AG04450 (cell line): ENCODE measurements at regions not wholly inside any gene's neighbourhood (a gene's known extent, or its start where the extent isn't known, plus 50 kb on each side); places are given as distances from the start of the nearest gene placed in this dataset.

Experiments
- CTCF ChIA-PET: fragments of 300-600, 350-600 bp; formaldehyde crosslinking; extraction: SDS; loops from one replicate; lab custom pipeline; 2022; ENCODE audit warnings: antibody characterized with exemption, inconsistent platforms; lab: Charles Lee
- POLR2A ChIA-PET: fragments of 350-600 bp; formaldehyde crosslinking; extraction: SDS; loops from one replicate; lab custom pipeline; 2021; ENCODE audit warnings: antibody characterized with exemption, inconsistent platforms; lab: Yijun Ruan, JAX
- DNase-seq: peaks from one replicate; pipeline ENCODE4 v3.0.0-alpha.2; 2011; ENCODE audit warnings: low read depth, low spot score
- H3K27ac ChIP-seq: one replicate; pipeline ENCODE4 v1.5.1; 2012; ENCODE audit warnings: low read depth, low read length, control low read depth
- H3K27me3 ChIP-seq: one replicate; pipeline ENCODE4 v1.6.0; 2012; ENCODE audit warnings: low read length; ENCODE audit not compliant: control insufficient read depth, insufficient read depth
- H3K4me3 ChIP-seq: 2 replicates; pipeline ENCODE4 v1.5.1; 2011; ENCODE audit warnings: mild to moderate bottlenecking, low read depth, low read length, control low read depth
- H3K9me3 ChIP-seq: 2 replicates; pipeline ENCODE4 v1.5.1; 2012; ENCODE audit warnings: low read length; ENCODE audit not compliant: control insufficient read depth, insufficient read depth
- TF ChIP-seq, protein P1 (sequence below): IDR thresholded peaks from 2 replicates; pipeline ENCODE4 v1.5.1; 2011; ENCODE audit warnings: low read depth, low read length, control low read depth, inconsistent platforms

GRCh38 chr2:54370405-54371104 is 85.6 kb upstream of the SPTBN1 start:
- TF ChIP-seq, protein P1, sequence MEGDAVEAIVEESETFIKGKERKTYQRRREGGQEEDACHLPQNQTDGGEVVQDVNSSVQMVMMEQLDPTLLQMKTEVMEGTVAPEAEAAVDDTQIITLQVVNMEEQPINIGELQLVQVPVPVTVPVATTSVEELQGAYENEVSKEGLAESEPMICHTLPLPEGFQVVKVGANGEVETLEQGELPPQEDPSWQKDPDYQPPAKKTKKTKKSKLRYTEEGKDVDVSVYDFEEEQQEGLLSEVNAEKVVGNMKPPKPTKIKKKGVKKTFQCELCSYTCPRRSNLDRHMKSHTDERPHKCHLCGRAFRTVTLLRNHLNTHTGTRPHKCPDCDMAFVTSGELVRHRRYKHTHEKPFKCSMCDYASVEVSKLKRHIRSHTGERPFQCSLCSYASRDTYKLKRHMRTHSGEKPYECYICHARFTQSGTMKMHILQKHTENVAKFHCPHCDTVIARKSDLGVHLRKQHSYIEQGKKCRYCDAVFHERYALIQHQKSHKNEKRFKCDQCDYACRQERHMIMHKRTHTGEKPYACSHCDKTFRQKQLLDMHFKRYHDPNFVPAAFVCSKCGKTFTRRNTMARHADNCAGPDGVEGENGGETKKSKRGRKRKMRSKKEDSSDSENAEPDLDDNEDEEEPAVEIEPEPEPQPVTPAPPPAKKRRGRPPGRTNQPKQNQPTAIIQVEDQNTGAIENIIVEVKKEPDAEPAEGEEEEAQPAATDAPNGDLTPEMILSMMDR, result no peak
- POLR2A ChIA-PET, result no interaction called here
- Histone ChIP-seq H3K27ac (no peak overlapping the region), H3K27me3 (peaks cover 3% of the 10 kb centered on the region), H3K9me3 (peaks cover 4% of the 10 kb centered on the region), H3K4me3 (no peak overlapping the region)
- DNase-seq, result no peak
- CTCF ChIA-PET, result no interaction called here

DNA sequence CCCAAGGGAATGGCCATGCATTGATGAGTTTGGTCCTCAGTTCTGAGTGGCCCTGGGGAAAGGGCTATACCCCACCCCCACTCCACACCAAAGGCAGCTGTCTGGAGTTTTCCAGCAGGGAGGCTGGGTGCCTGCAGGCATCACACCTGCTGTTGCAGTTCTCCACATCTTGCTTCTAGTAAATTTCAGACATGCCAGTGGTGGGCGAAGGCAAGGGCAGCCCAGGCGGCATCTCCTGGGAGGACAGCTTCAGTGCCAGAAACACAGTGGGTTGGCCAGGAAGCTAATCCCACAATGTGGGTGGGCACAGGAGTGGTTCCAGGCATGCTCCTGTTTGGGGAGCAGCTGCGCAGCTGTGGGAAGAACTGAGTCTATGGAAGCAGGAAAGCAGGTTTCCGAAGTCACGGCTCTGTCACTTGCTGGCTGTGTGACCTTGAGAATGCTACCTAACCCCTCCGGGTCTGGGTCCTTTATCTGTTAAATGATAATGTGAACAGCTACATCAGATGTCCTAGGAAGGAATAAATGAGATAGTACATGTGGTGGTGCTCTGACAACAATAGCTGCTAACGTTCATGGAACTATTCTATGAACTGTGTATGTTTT is 84.6 kb upstream of the SPTBN1 start:
- CTCF ChIA-PET, result no interaction called here
- DNase-seq, result no peak
- peaks cover 4% of the 10 kb centered on the region for H3K9me3 ChIP-seq
- peaks cover 4% of the 10 kb centered on the region for H3K27me3 ChIP-seq
- POLR2A ChIA-PET, result no interaction called here
- TF ChIP-seq, protein P1, result no peak
- no peak overlapping the region for H3K4me3 ChIP-seq
- H3K27ac ChIP-seq, result no peak overlapping the region

DNA sequence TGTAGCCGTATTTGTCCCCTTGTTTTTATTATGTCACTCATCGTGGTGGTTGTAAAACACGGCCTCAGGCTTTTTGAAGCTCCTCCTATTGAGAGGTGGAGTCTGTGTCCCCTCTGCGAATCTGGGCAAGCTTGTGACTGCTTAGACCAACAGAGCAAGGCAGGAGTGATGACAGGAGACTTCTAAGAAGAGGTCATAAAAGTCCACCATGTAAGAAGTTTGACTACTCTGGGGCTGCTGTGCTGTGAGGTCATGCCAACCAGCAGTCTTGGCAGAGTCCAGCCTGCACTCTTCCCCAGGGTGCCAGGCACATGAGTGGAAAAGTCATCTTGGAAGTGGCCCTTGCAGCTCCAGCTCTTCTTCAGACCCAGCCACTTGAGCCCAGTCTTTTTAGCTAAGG is 83.8 kb upstream of the SPTBN1 start:
- Histone ChIP-seq H3K9me3 (peaks cover 4% of the 10 kb centered on the region), H3K4me3 (no peak overlapping the region), H3K27ac (no peak overlapping the region), H3K27me3 (peaks cover 4% of the 10 kb centered on the region)
- ChIA-PET POLR2A (no interaction called here), CTCF (no interaction called here)
- no peak for DNase-seq
- TF ChIP-seq, protein P1, result no peak

- H3K9me3 ChIP-seq, result no peaks in the 10 kb centered on the region; the same call in none of the 2 replicates
- no peak overlapping the region for H3K27ac ChIP-seq
- no peak for DNase-seq
- POLR2A ChIA-PET, result no interaction called here
- no peak overlapping the region for H3K4me3 ChIP-seq
- TF ChIP-seq, protein P1, result no peak
- CTCF ChIA-PET, result interaction anchor here (0.5 kb wide), 1 partner anchor 19 kb away, joined by 3 read pairs; no protein-coding TSS in a partner anchor
- peaks cover 4% of the 10 kb centered on the region for H3K27me3 ChIP-seq
Observed at GRCh38 chr2:54373855-54374254, 82.3 kb upstream of the SPTBN1 start.
